Keratinocyte (primary cell): ENCODE measurements at regions not wholly inside any gene's neighbourhood (a gene's known extent, or its start where the extent isn't known, plus 50 kb on each side); places are given as distances from the start of the nearest gene placed in this dataset.

ENCODE experiments used
- CTCF ChIP-seq, 3 experiments: IDR thresholded peaks in 1 of 3; conservative IDR thresholded peaks in 1 of 3; optimal IDR thresholded peaks in 1 of 3; 2 replicates in 2 of 3; 3 replicates in 1 of 3; pipeline versions ENCODE3 to v1.5.1; 2011; ENCODE audit warnings: low read length in 3 of 3, mild to moderate bottlenecking in 3 of 3, moderate library complexity in 2 of 3, control low read depth in 1 of 3, inconsistent platforms in 1 of 3; ENCODE audit not compliant: insufficient read depth in 2 of 3; ENCODE audit errors: extremely low read depth in 1 of 3
- EZH2 ChIP-seq: IDR thresholded peaks from one replicate; pipeline ENCODE4 v1.6.1; 2012; ENCODE audit warnings: inconsistent platforms, mild to moderate bottlenecking, low read length, moderate library complexity

DNA sequence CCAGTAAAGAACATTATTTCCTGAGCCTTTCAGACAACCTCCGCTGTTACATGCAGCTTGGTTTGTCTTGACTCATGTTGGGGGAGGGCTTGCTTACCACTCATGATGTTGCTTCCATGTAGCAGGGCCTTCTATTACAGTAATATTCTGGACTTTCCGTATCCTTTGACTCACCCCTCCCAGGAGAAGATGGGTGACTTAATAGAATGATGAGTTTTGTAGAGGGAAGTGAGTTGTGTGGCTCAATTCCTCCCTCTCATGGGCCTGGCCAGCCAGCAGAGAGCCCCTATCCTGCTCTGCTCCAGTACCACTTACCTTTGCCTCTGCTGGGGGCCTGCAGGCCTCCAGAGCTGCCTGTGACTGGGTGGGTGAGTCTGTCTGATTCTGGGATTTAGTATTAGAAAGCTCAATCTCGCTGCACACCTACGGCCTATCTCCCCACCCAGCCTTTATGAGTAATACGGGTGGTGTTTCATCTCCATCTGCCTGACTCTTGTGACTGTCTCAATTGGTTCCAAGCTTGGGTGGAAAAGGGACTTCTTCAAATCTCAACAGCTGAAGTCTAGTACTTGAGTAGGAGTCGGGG lies 52.6 kb upstream of the KLF9 start:
- no peak for TF ChIP-seq EZH2
- no peak for TF ChIP-seq CTCF (optimal IDR thresholded peaks at IDR 0.05 in 1 of 3, IDR thresholded peaks at IDR 0.05 in 1 of 3, conservative IDR thresholded peaks at IDR 0.05 in 1 of 3; ENCODE audit: extremely low read depth in 1 of 3, insufficient read depth in 2 of 3, low read length in 3 of 3)
